ENCODE measurements at regions not wholly inside any gene's neighbourhood (a gene's known extent, or its start where the extent isn't known, plus 50 kb on each side); places are given as distances from the start of the nearest gene placed in this dataset.

- TF ChIP-seq DEAF1 (CRISPR knock-in tag; IDR thresholded peaks at IDR 0.05) (peak; percentile 50; the same call in 1 of the 2 replicates), ZNF277 (CRISPR knock-in tag; IDR thresholded peaks at IDR 0.05; ENCODE audit: borderline replicate concordance) (no peak), KHSRP (IDR thresholded peaks at IDR 0.05) (no peak), CCNT2 (IDR thresholded peaks at IDR 0.05; ENCODE audit: borderline replicate concordance, extremely low read depth, insufficient read length, low read depth, low read length) (no peak), TSC22D4 (tag; IDR thresholded peaks at IDR 0.05) (no peak), NFXL1 (CRISPR knock-in tag; IDR thresholded peaks at IDR 0.05) (no peak), ZNF445 (CRISPR knock-in tag; IDR thresholded peaks at IDR 0.05; ENCODE audit: low read depth) (no peak), MAFK (IDR thresholded peaks at IDR 0.05; ENCODE audit: low read length) (no peak), NFE2L1 (tag; IDR thresholded peaks at IDR 0.05; ENCODE audit: borderline replicate concordance, low read depth) (no peak), KDM2B (CRISPR knock-in tag; IDR thresholded peaks at IDR 0.05) (no peak)
- TF ChIP-seq, protein P1, sequence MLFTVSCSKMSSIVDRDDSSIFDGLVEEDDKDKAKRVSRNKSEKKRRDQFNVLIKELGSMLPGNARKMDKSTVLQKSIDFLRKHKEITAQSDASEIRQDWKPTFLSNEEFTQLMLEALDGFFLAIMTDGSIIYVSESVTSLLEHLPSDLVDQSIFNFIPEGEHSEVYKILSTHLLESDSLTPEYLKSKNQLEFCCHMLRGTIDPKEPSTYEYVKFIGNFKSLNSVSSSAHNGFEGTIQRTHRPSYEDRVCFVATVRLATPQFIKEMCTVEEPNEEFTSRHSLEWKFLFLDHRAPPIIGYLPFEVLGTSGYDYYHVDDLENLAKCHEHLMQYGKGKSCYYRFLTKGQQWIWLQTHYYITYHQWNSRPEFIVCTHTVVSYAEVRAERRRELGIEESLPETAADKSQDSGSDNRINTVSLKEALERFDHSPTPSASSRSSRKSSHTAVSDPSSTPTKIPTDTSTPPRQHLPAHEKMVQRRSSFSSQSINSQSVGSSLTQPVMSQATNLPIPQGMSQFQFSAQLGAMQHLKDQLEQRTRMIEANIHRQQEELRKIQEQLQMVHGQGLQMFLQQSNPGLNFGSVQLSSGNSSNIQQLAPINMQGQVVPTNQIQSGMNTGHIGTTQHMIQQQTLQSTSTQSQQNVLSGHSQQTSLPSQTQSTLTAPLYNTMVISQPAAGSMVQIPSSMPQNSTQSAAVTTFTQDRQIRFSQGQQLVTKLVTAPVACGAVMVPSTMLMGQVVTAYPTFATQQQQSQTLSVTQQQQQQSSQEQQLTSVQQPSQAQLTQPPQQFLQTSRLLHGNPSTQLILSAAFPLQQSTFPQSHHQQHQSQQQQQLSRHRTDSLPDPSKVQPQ (CRISPR knock-in tag; IDR thresholded peaks at IDR 0.05; ENCODE audit: borderline replicate concordance): no peak
Measured at GRCh38 chr12:46933947-46934346, 108.2 kb upstream of the SLC38A4 start (continued).

Measured in K562 (cell line).